K562 (cell line): ENCODE measurements at regions not wholly inside any gene's neighbourhood (a gene's known extent, or its start where the extent isn't known, plus 50 kb on each side); places are given as distances from the start of the nearest gene placed in this dataset.

ENCODE experiments used
- ADNP ChIP-seq: fragments of 200-800 bp; sonication (Bioruptor generic); IDR thresholded peaks from 2 replicates; pipeline ENCODE4 v1.6.1; 2016; ENCODE audit warnings: missing genetic modification characterization, missing compliant biosample characterization
- CBFA2T3 ChIP-seq: fragments of 450-650 bp; IDR thresholded peaks from 2 replicates; pipeline ENCODE4 v1.6.1; 2017
- CC2D1A ChIP-seq: fragments of 450-650 bp; IDR thresholded peaks from 2 replicates; pipeline ENCODE4 v1.6.1; 2017; ENCODE audit warnings: mild to moderate bottlenecking
- CUX1 ChIP-seq: fragments of 200-800 bp; sonication (Bioruptor generic); IDR thresholded peaks from 2 replicates; pipeline ENCODE4 v1.6.1; 2016; ENCODE audit warnings: missing genetic modification characterization, missing compliant biosample characterization
- HDAC2 ChIP-seq: fragments of 450-650 bp; IDR thresholded peaks from 2 replicates; pipeline ENCODE4 v1.6.1; 2016; ENCODE audit warnings: mild to moderate bottlenecking
- ID3 ChIP-seq, 2 experiments: fragments of 250-450 bp in 1 of 2; fragments of 450-650 bp in 1 of 2; sonication (Bioruptor Pico) in 1 of 2; IDR thresholded peaks; 2 replicates each; pipeline versions ENCODE4 v1.6.1 to v1.8.0; 2016 to 2021; ENCODE audit warnings: mild to moderate bottlenecking in 2 of 2, moderate library complexity in 2 of 2, missing compliant biosample characterization in 1 of 2, missing genetic modification characterization in 1 of 2
- JUNB ChIP-seq: fragments of 450-650 bp; formaldehyde crosslinking; conservative IDR thresholded peaks from 2 replicates; pipeline ENCODE4 v1.4.0; 2020; ENCODE audit warnings: mild to moderate bottlenecking
- KAT7 ChIP-seq: sonication (generic); formaldehyde crosslinking; IDR thresholded peaks from 2 replicates; pipeline ENCODE4 v1.8.0; 2022; ENCODE audit warnings: missing genetic modification reagents, mild to moderate bottlenecking, borderline replicate concordance
- KHSRP ChIP-seq: fragments of 450-650 bp; IDR thresholded peaks from 2 replicates; pipeline ENCODE4 v1.6.1; 2017
- LEF1 ChIP-seq: fragments of 450-650 bp; IDR thresholded peaks from 2 replicates; pipeline ENCODE4 v1.6.1; 2016; ENCODE audit warnings: mild to moderate bottlenecking
- NCOA4 ChIP-seq: fragments of 450-650 bp; IDR thresholded peaks from 2 replicates; pipeline ENCODE4 v1.6.1; 2018; ENCODE audit warnings: mild to moderate bottlenecking; ENCODE audit not compliant: partially characterized antibody
- NUFIP1 ChIP-seq: fragments of 450-650 bp; IDR thresholded peaks from 2 replicates; pipeline ENCODE4 v1.6.1; 2018; ENCODE audit not compliant: partially characterized antibody
- PRPF4 ChIP-seq: fragments of 200-400 bp; formaldehyde crosslinking; IDR thresholded peaks from one replicate; pipeline ENCODE4 v1.6.1; 2017; ENCODE audit warnings: low read length, low read depth, mild to moderate bottlenecking; ENCODE audit not compliant: insufficient read depth, poor library complexity, severe bottlenecking
- SETDB1 ChIP-seq: IDR thresholded peaks from one replicate; pipeline ENCODE4 v1.6.1; 2012; ENCODE audit warnings: low read length, control low read depth, inconsistent platforms
- TEAD4 ChIP-seq, 2 experiments: sonication (generic) in 1 of 2; formaldehyde crosslinking in 1 of 2; IDR thresholded peaks; 2 replicates each; pipeline versions ENCODE4 v1.6.1 to v1.8.0; 2012 to 2022; ENCODE audit warnings: borderline replicate concordance in 1 of 2, inconsistent platforms in 1 of 2, low read length in 1 of 2, mild to moderate bottlenecking in 1 of 2, missing genetic modification reagents in 1 of 2
- ZC3H4 ChIP-seq: sonication (generic); formaldehyde crosslinking; IDR thresholded peaks from 2 replicates; pipeline ENCODE4 v1.9.0; 2021; ENCODE audit warnings: missing genetic modification reagents, borderline replicate concordance
- ZNF311 ChIP-seq: fragments of 250-450 bp; sonication (Bioruptor Pico); IDR thresholded peaks from 2 replicates; pipeline ENCODE4 v1.4.0; 2020; ENCODE audit warnings: mild to moderate bottlenecking, moderate library complexity
- ZNF445 ChIP-seq: fragments of 250-450 bp; sonication (Bioruptor Pico); IDR thresholded peaks from 2 replicates; pipeline ENCODE4 v1.4.0; 2020; ENCODE audit warnings: low read depth, mild to moderate bottlenecking, moderate library complexity
- TF ChIP-seq, protein P1 (sequence below): fragments of 250-450 bp; sonication (Bioruptor Pico); IDR thresholded peaks from 2 replicates; pipeline ENCODE4 v1.5.0; 2021
- TF ChIP-seq, protein P2 (sequence below): fragments of 450-650 bp; formaldehyde crosslinking; IDR thresholded peaks from 2 replicates; pipeline ENCODE4 v1.4.0; 2022; ENCODE audit warnings: missing genetic modification characterization

GRCh38 chr6:26285143-26286134, 79.6 kb upstream of the BTN3A2 start (continued):
- peak; percentile 100 for TF ChIP-seq CC2D1A
- TF ChIP-seq, protein P1, sequence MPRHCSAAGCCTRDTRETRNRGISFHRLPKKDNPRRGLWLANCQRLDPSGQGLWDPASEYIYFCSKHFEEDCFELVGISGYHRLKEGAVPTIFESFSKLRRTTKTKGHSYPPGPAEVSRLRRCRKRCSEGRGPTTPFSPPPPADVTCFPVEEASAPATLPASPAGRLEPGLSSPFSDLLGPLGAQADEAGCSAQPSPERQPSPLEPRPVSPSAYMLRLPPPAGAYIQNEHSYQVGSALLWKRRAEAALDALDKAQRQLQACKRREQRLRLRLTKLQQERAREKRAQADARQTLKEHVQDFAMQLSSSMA (CRISPR knock-in tag), result peak; percentile 11; the same call in 1 of the 2 replicates
- TF ChIP-seq KAT7 (CRISPR knock-in tag), result peak; percentile 94; the same call in 1 of the 2 replicates
- peak; percentile 78 for TF ChIP-seq NUFIP1
- TF ChIP-seq NCOA4, result no peak
- TF ChIP-seq ZNF311 (CRISPR knock-in tag), result peak; percentile 59; the same call in 1 of the 2 replicates
- peak; percentile 96 for TF ChIP-seq HDAC2
- TF ChIP-seq ID3 (CRISPR knock-in tag; IDR thresholded peaks at IDR 0.05), result no peak
- TF ChIP-seq ID3 (tag; IDR thresholded peaks at IDR 0.05), result peak; percentile 59; the same call in 1 of the 2 replicates
- peak; percentile 94 for TF ChIP-seq TEAD4 (IDR thresholded peaks at IDR 0.05; ENCODE audit: low read length)
- no peak for TF ChIP-seq TEAD4 (CRISPR knock-in tag; IDR thresholded peaks at IDR 0.05; ENCODE audit: borderline replicate concordance)
- TF ChIP-seq, protein P2, sequence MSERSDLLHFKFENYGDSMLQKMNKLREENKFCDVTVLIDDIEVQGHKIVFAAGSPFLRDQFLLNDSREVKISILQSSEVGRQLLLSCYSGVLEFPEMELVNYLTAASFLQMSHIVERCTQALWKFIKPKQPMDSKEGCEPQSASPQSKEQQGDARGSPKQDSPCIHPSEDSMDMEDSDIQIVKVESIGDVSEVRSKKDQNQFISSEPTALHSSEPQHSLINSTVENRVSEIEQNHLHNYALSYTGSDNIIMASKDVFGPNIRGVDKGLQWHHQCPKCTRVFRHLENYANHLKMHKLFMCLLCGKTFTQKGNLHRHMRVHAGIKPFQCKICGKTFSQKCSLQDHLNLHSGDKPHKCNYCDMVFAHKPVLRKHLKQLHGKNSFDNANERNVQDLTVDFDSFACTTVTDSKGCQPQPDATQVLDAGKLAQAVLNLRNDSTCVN (CRISPR knock-in tag), result peak; percentile 93
- peak; percentile 90 for TF ChIP-seq CBFA2T3
- TF ChIP-seq ADNP (tag), result no peak
- peak; percentile 99 for TF ChIP-seq JUNB (CRISPR knock-in tag)
- no peak; the same call in 1 of the 2 replicates for TF ChIP-seq CUX1 (CRISPR knock-in tag)
- TF ChIP-seq SETDB1, result peak; percentile 98
- peak; percentile 84 for TF ChIP-seq KHSRP
- peak; percentile 85 for TF ChIP-seq LEF1
- no peak for TF ChIP-seq PRPF4
- TF ChIP-seq ZNF445 (CRISPR knock-in tag), result no peak; the same call in 1 of the 2 replicates
- TF ChIP-seq ZC3H4 (CRISPR knock-in tag), result peak; percentile 95; the same call in 1 of the 2 replicates
